Amygdala (tissue), 56 donors: ENCODE measurements at regions not wholly inside any gene's neighbourhood (a gene's known extent, or its start where the extent isn't known, plus 50 kb on each side); places are given as distances from the start of the nearest gene placed in this dataset.

ENCODE experiments used
- DNase-seq, 56 donors: peaks; one replicate each; lab custom pipeline; 2025; lab: John Stamatoyannopoulos, UW

- DNase-seq, result no peak
Measured at GRCh38 chr7:91323626-91324158, 59.5 kb downstream of the FZD1 start.

GRCh38 chr7:91324663-91325062 lies 60.4 kb downstream of the FZD1 start:
- no peak for DNase-seq

- no peak for DNase-seq
Measured at GRCh38 chr7:91325726-91326125, 61.5 kb downstream of the FZD1 start.

DNA sequence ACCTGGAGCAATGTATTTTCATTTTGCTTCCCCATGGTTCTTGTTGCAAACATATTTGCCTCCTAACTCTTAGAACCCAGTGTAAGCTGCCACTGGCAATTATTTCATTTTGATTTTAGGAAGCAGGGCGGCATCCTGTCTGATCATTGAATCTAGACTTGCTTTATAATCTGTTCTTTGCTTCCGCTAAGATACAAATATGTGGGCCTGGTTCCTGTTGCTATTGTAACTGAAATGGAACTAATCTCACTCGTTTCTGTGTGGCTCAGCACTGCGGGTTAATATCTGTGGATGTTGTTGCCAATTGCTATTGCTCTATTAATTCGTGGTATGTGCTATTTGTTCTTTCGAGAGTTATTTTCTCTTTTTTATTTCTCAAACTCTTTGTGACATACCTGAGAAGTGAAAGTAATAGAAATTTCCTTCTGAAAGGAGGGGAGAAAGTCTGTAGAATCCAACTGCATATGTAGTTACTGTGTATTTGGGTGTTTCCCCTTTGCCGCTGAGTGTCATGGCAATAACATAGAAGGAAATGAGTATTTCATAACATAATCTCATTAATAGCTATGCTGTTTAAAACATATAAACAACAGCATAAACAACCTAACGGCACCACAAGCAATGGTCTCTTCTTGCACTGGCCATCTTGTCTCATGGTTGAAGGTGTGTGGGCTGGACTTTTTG lies 62.4 kb downstream of the FZD1 start:
- DNase-seq, result no peak

GRCh38 chr7:91327346-91327745 lies 63.1 kb downstream of the FZD1 start:
- no peak for DNase-seq

DNA sequence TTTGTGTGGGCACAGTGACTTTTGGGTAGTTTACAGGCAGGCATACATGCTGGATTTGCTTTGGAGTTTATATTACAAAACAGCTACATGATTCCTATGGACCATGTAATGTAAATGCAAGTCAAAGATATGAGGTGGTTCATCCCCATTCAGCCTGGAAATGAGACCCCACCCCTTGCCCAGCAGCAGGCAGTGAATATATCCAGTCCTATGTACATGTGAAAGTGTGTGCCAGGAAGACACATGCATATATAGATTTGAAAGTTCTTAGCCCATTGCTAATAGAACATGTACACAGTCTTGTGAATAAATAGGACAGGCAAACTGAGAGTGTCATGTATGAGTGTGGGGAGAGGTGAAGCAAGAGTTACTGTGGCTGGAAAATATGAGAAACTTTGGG lies 65.3 kb downstream of the FZD1 start:
- no peak for DNase-seq

DNA sequence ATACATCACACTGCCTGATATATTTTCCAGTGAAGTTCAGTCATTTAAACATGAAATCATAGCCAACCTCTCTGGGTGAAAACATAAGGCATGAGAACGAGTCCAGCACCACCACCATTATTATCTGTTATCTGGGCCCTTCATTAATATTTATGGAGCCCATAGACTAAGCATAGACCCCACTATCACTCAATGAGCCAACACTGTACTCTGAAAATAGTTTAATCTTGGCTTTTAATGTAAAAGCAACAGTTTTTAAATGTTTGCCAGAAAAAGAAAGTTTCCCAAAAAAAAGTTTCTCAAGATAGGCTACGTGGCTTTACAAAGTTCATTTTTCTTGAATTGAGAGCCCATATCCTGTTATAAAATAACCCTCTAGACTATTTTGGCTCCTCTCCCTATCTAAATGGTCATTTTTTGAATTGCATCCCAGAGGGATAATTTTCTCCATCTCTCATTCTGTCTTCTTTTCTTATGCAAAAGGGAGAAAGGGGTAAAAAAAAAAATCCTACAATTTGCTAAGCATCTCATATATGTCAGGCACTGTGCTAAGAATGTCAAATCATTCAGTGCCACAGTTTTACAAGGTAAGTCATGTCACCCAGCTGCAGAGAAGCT lies 66.1 kb downstream of the FZD1 start:
- DNase-seq, result no peak

DNA sequence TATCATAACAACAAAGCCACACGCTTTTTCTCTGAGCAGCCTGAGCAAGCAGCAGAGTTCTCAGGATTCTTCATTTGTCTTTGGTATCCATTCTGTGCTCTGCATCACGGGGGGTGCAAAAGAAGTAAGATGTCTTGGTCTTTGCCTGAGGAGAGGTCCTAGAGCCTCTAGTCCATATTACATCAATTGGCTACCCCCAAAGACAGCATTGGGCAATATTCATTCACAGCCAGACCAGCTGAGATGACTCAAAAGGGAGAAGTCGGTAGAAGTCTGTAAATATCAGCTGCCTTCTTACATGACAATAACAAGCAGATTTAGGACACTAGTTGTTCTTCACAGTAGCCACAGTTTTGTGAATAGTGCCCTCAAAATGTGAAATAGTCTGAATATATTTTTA lies 66.6 kb downstream of the FZD1 start:
- no peak for DNase-seq

DNA sequence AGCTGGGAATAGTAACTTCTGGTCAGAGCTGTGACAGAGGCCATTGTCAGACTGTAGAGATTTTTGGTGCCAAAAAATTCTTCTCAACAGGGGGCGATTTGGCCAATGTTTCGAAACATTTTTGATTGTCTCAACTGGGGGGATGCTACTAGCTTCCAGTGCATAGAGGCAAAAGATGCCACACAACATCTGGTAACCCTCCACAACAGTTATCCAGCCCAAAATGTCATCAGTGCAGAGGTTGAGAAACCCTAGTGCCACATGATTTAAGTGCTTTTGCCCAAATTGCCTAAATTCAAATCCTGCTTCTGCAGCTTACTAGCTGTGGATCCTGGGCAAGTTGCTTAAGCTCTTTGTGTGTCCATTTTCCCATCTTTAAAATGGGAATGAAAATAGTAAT lies 71.9 kb downstream of the FZD1 start:
- DNase-seq, result no peak

DNA sequence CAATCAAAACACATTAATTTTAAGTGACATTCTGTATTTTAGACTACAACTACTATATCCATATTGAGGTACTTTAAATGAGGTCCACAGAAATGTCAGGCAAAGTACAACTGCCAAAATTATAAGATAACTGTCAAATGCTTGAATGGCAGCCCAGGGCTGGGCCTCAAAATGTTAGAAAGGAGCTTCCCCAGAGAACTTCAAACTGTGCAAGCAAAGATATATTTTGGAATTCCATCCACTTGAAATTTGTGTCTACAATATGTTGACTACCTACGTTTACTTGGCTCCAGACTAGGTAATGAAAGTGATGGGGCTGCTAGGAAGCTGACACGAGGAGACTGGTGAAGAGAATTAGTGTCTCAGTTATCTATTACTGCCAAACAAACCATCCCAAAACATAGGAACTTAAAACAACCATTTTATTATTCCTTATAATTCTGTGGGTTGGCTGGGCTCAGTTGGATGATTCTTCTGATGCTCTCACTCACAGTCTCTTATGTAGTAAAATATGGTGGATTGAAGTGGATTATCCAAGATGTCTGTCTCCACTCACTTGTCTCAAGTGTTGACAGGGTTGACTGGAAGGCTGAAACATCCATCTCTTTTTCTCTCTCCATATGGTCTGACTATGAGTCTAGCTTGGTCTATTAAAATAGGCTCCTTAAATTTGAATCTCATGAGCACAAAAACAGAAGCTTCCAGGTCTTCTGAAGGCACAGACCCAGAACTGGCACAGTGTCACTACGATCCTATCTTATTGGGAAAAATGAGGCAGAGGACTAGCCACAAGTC lies 74.2 kb downstream of the FZD1 start:
- DNase-seq, result no peak

DNA sequence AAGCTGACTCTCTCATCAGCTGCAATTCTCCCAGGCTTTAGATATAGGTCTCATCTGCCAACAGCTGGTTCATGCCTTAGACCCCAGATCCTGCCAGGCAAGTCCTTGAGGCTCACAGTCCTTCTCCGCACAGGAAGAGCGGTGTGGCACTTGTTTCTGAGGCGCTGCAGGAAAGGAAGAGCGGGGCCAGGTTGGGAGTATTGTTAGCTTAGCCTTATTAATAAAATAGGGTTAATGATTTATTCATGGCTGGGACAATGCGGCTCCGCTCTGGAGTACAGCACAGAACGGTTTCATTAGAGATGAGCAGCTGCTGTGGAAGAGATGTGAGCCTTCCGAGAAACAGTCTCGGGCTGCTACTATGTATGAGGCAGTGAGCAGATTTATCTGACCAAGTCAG lies 78.1 kb downstream of the FZD1 start:
- DNase-seq, result no peak

DNA sequence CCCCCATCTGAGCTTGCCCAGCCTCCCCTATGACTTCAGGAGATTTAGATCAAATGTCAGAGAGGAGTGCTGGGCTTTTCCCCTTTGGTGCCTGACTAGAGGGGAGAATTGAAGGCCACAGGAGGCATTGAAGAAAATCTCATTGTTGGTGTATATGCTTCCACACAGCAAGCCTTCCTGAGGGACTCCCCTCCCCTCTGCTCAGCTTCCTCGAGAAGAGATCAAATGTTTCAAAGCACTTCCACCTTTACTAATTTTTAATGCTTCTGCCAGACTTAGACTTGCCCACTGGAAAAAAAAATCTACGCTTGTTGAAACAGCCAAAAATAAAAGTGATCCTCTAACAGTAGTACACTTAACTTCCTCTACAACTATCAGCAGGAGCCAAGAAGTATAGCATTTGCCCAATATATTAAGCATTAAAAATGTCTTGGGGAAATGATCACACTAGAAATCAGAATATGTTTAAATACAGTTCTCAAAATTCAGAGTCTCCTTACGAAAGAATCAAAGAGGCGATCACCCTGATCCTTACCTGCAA lies 79.3 kb downstream of the FZD1 start:
- no peak for DNase-seq

- DNase-seq, result no peak
Measured at GRCh38 chr7:91343996-91344629, 79.9 kb downstream of the FZD1 start.

DNA sequence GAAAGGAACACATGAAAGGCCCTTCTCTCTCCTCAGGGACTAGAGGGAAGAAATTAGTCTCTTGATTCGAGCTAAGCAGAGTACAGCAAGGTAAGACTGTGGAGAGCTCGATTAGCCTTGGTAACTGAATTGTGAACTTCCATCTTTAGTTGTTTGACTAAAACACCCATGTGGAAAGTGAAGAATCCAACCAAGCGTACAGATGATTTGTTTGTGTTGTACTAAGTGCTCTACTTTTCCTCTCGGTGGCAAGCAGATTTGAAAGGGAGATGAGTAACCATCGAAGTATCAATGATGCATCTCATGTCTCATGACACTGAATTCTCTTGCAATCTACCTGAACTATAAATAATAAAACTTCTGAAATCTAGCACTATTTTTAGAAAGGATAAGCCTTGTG lies 80.7 kb downstream of the FZD1 start:
- DNase-seq, result no peak

DNA sequence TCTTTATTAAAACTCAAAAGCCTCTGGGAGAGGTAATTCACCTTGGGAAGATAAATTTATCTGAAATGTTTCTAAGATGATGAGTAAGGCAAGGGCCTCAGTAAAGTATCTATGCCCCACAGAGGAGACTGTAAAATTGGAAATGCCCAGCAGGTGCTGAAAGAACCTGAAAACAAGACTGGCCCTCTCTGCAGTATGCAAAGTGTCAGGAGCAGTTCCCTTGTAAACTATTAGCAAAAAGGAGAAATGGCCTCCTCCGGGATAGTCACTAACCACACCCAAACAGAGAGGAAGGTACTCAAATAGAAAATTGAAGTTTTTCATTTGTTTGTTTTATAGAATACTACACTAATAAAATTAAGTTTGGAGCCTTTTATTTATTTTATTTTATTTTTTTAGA lies 81.2 kb downstream of the FZD1 start:
- no peak for DNase-seq

DNA sequence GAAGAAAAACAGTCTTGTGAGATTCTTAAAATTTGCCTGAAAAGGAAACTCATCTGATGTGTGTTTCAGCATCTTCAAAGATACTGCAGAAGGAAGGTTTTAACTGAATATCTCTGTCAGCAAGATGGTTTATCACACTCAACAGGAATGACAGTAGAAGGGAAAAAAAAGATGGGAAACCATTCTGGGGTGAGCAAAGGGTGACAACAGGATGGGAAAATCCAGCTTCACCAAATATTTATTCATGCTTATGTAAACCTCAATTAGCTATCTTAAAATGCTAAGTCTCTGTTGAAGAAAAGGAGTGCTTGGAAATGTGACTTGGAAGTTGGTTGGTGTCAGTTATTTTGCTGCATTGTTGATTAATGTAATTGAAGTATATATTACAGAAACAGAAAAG lies 82.2 kb downstream of the FZD1 start:
- DNase-seq, result no peak

- no peak for DNase-seq
Measured at GRCh38 chr7:91347290-91347689, 83.1 kb downstream of the FZD1 start.

- DNase-seq, result no peak
Measured at GRCh38 chr7:91348711-91349110, 84.5 kb downstream of the FZD1 start.

DNA sequence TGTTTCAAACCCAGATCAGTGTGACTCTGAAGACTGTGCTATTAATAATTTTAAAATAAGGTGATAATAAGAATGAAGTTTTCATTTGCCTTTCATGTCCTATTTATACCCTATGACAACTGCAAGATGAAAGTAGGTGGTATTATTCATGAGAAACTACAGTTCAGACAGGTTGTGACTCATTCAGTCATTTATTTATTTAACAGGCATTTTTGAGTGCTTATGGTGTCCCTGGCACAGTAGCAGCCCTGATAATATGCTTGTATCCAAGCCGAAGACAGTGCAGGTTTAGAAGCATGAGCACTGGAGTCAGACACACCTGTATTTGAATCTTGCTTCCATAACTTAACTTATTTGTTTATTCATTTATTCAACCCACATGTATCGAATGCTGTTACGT lies 87.1 kb downstream of the FZD1 start:
- no peak for DNase-seq

DNA sequence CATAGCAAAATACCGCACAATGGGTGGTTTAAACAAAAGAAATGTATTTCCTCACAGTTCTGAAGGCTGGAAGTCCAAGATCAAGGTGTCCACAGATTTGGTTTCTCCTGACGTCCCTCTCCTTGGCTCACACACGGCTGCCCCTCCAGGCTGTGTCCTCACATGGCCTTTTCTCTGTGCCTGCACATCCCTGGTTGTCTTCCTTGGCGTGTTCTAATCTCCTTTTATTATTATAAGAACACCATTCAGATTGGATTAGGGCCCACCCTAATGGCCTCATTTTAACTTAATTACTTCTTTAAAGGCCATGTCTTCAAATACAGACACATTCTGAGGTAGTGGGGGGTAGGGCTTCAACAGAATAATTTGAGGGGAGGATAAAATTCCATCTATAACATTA lies 87.9 kb downstream of the FZD1 start:
- DNase-seq, result no peak

DNA sequence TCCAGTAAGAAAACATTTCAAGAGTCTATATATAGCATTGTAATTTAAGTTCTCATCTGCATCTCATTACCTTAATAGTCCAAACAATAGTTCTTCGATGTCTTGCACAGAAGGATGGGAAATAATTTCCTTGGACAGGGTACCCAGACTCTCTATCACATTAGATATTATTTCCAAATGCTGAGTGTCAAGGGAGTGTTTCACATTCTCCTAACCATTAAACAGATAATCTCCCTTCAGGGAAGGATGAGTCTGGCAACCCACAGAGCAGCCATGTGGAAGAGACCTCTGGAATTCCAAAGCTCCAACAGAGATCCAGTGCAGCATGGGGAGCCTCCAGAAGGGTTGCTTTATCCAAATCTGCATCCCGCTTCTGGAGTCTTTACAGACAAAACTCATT lies 89.6 kb downstream of the FZD1 start:
- DNase-seq, result no peak
